Heart left ventricle (tissue), 16 donors: ENCODE measurements at regions not wholly inside any gene's neighbourhood (a gene's known extent, or its start where the extent isn't known, plus 50 kb on each side); places are given as distances from the start of the nearest gene placed in this dataset.

Source experiments
- ATAC-seq, 4 donors: fragments of 200-7000 bp; cut with Tn5 transposase; one replicate each; pipeline ENCODE4 v1.9.1; 2020 to 2022; ENCODE audit warnings: moderate library complexity in 4 of 4, mild to moderate bottlenecking in 3 of 4, moderate number of reproducible peaks in 1 of 4
- DNase-seq, 5 donors: peaks; one replicate each; pipeline ENCODE4 v3.0.0-alpha.2; 2020
- H3K27ac ChIP-seq, 12 donors: fragments of 200-600 bp; sonication (generic) in 4 of 12; one replicate each; pipeline versions ENCODE4 v1.5.0 to v1.8.0; 2016 to 2022; ENCODE audit warnings: mild to moderate bottlenecking in 2 of 12
- H3K27me3 ChIP-seq, 9 donors: fragments of 200-600 bp; sonication (generic) in 2 of 9; one replicate each; pipeline versions ENCODE4 v1.5.1 to v1.8.0; 2016 to 2022; ENCODE audit warnings: mild to moderate bottlenecking in 3 of 9
- H3K36me3 ChIP-seq, 9 donors: fragments of 200-600 bp; sonication (generic) in 2 of 9; one replicate each; pipeline versions ENCODE4 v1.5.0 to v1.8.0; 2018 to 2022; ENCODE audit warnings: mild to moderate bottlenecking in 2 of 9
- H3K4me1 ChIP-seq, 12 donors: fragments of 200-600 bp; sonication (generic) in 4 of 12; one replicate each; pipeline versions ENCODE4 v1.5.0 to v1.8.0; 2016 to 2022; ENCODE audit warnings: mild to moderate bottlenecking in 3 of 12
- H3K4me3 ChIP-seq, 12 donors: fragments of 200-600 bp; sonication (generic) in 4 of 12; one replicate each; pipeline versions ENCODE4 v1.5.0 to v1.8.0; 2017 to 2022; ENCODE audit warnings: mild to moderate bottlenecking in 9 of 12, moderate library complexity in 4 of 12
- H3K9me3 ChIP-seq, 12 donors: fragments of 200-600 bp; sonication (generic) in 4 of 12; one replicate each; pipeline versions ENCODE4 v1.5.0 to v1.8.0; 2016 to 2022; ENCODE audit warnings: mild to moderate bottlenecking in 1 of 12
- CTCF ChIP-seq, 12 donors: fragments of 200-600 bp; sonication (generic) in 4 of 12; IDR thresholded peaks; one replicate each; pipeline versions ENCODE4 v1.5.0 to v1.8.0; 2018 to 2022; ENCODE audit warnings: antibody characterized with exemption in 12 of 12, mild to moderate bottlenecking in 5 of 12
- POLR2A ChIP-seq, 2 donors: fragments of 450-650 bp; IDR thresholded peaks; one replicate each; pipeline ENCODE4 v1.6.1; 2017; ENCODE audit warnings: antibody characterized with exemption in 2 of 2, mild to moderate bottlenecking in 2 of 2, moderate library complexity in 2 of 2
- WGBS, 4 donors: extraction: QIAGEN DNeasy Blood & Tissue Kit in 2 of 4; methylation state at CpG; one replicate each; pipeline versions ENCODE4 v1.1.5 to v1.1.7; 2013 to 2018; 5-methylcytosine and 5-hydroxymethylcytosine counted together
- intact Hi-C, 10 donors: fragments of 100-400 bp; cut with DNase I; formaldehyde crosslinking; loops; one replicate each; pipeline versions ENCODE4 v1.11.1 to v1.14.2; 2022
- donor health status: ischemic (EF 13 %, LVEDD 7.1; RV severe dilation, severe dysfunction).
- donor health status: healthy with polysubstance abuse.
- donor health status: DM: no; HTN: yes; CAD: no.
- donor health status: DM: no; HTN: no; CAD: no.
- donor health status: ischemic (EF 25% LVEDD 6.9; RV normal size, moderate dysfunction).
- donor health status: ischemic (EF 25% LVEDD 5.7; RV mildly dilated, moderate dysfunction).
- donor health status: healthy.
- donor health status: DM: yes; HTN: yes; CAD: no.
- donor health status: ischemic (EF 35%, LVEDD 5.7; RV mildly dilated, moderate dysfunction).
- donor health status: nonischemic (EF 11% LVEDD 7.7; RV severe dilation, severe dysfunction).
- donor health status: DM: yes; HTN: yes; CAD: no.
- donor health status: PGD.
- donor health status: ischemic (EF 29% LVEDD 5.4; RV normal size, mild dysfunction).
- donor health status: nonischemic (EF 23%, LVEDD 6.1; RV moderate dilation, normal function).

- no peaks in the 10 kb centered on the region for H3K36me3 ChIP-seq
- intact Hi-C loops = no loop called here
- H3K4me3 ChIP-seq = no peak overlapping the region
- H3K27me3 ChIP-seq = no peaks in the 10 kb centered on the region
- TF ChIP-seq POLR2A (IDR thresholded peaks at IDR 0.05) = no peak
- TF ChIP-seq CTCF (IDR thresholded peaks at IDR 0.05) = no peak
- ATAC-seq = no peak
- H3K27ac ChIP-seq = no peak overlapping the region
- 75 to 83% (median 77%) methylated on average over 5 of the region's 5 CpGs for WGBS, 4 donors
- H3K4me1 ChIP-seq = no peaks in the 10 kb centered on the region
- H3K9me3 ChIP-seq = no peaks in the 10 kb centered on the region
- DNase-seq = no peak
Observed at GRCh38 chr3:159513867-159514380, 474.7 kb upstream of the IL12A start.

GRCh38 chr3:159517105-159517504 is 471.5 kb upstream of the IL12A start:
- intact Hi-C loops = no loop called here
- Histone ChIP-seq H3K27ac (no peak overlapping the region), H3K9me3 (no peaks in the 10 kb centered on the region), H3K27me3 (no peaks in the 10 kb centered on the region), H3K4me1 (no peaks in the 10 kb centered on the region), H3K4me3 (no peak overlapping the region), H3K36me3 (no peaks in the 10 kb centered on the region)
- TF ChIP-seq CTCF (IDR thresholded peaks at IDR 0.05) (no peak), POLR2A (IDR thresholded peaks at IDR 0.05) (no peak)
- ATAC-seq (no peak), DNase-seq (no peak)
- 77 to 89% (median 83%) methylated on average over 1 of the region's 1 CpG for whole genome bisulfite sequencing, 4 donors

- TF ChIP-seq CTCF (IDR thresholded peaks at IDR 0.05) (no peak), POLR2A (IDR thresholded peaks at IDR 0.05) (no peak)
- DNase-seq = no peak
Observed at GRCh38 chr3:159520638-159521037, 468.0 kb upstream of the IL12A start.

GRCh38 chr3:159522276-159522675 is 466.4 kb upstream of the IL12A start:
- intact Hi-C loops = no loop called here
- H3K4me1 ChIP-seq = no peaks in the 10 kb centered on the region
- DNase-seq (no peak), ATAC-seq (no peak)
- TF ChIP-seq CTCF (IDR thresholded peaks at IDR 0.05) (no peak), POLR2A (IDR thresholded peaks at IDR 0.05) (no peak)
- H3K4me3 ChIP-seq = no peak overlapping the region
- no peaks in the 10 kb centered on the region for H3K27me3 ChIP-seq
- H3K27ac ChIP-seq = no peak overlapping the region
- no peaks in the 10 kb centered on the region for H3K9me3 ChIP-seq
- WGBS, 4 donors = 76 to 94% (median 91%) methylated on average over 3 of the region's 3 CpGs
- no peaks in the 10 kb centered on the region for H3K36me3 ChIP-seq

More at GRCh38 chr3:159520638-159521037, 468.0 kb upstream of the IL12A start:
- Histone ChIP-seq H3K9me3 (no peaks in the 10 kb centered on the region), H3K4me1 (no peaks in the 10 kb centered on the region), H3K36me3 (no peaks in the 10 kb centered on the region), H3K4me3 (no peak overlapping the region), H3K27me3 (no peaks in the 10 kb centered on the region), H3K27ac (no peak overlapping the region)
- WGBS, 4 donors = 85 to 89% (median 87%) methylated on average over 3 of the region's 3 CpGs
- ATAC-seq = no peak
- intact Hi-C loops = no loop called here
